DMS79 (cell line): ENCODE measurements at regions not wholly inside any gene's neighbourhood (a gene's known extent, or its start where the extent isn't known, plus 50 kb on each side); places are given as distances from the start of the nearest gene placed in this dataset.

ENCODE experiments used
- DNase-seq: peaks from one replicate; lab custom pipeline; 2025; lab: John Stamatoyannopoulos, UW

- no peak for DNase-seq
These were observed 160.4 kb upstream of the ECI2 start for GRCh38 chr6:4295783-4296155.

- no peak for DNase-seq
These were observed 159.8 kb upstream of the ECI2 start for GRCh38 chr6:4295058-4295782.

- no peak for DNase-seq
These were observed 159.3 kb upstream of the ECI2 start for GRCh38 chr6:4294636-4295035.

- DNase-seq = no peak
These were observed 156.4 kb upstream of the ECI2 start for GRCh38 chr6:4291453-4292403.

- DNase-seq = no peak
These were observed 154.5 kb upstream of the ECI2 start for GRCh38 chr6:4289770-4290320.

GRCh38 chr6:4287811-4288244 lies 152.5 kb upstream of the ECI2 start:
- no peak for DNase-seq

GRCh38 chr6:4287372-4287771 lies 152.0 kb upstream of the ECI2 start:
- no peak for DNase-seq

- DNase-seq = no peak
These were observed 147.6 kb upstream of the ECI2 start for GRCh38 chr6:4282926-4283325.

GRCh38 chr6:4281341-4282293 lies 146.2 kb upstream of the ECI2 start:
- peak; percentile 2 for DNase-seq

- peak; percentile 0 for DNase-seq
These were observed 145.3 kb upstream of the ECI2 start for GRCh38 chr6:4280707-4281106.

GRCh38 chr6:4280031-4280430 lies 144.7 kb upstream of the ECI2 start:
- DNase-seq = no peak

GRCh38 chr6:4274382-4275082 lies 139.2 kb upstream of the ECI2 start:
- no peak for DNase-seq

GRCh38 chr6:4272996-4273395 lies 137.6 kb upstream of the ECI2 start:
- DNase-seq = no peak

GRCh38 chr6:4271761-4272470 lies 136.5 kb upstream of the ECI2 start:
- no peak for DNase-seq

- DNase-seq = no peak
These were observed 135.4 kb upstream of the ECI2 start for GRCh38 chr6:4270776-4271175.

- DNase-seq = no peak
These were observed 134.6 kb upstream of the ECI2 start for GRCh38 chr6:4270001-4270400.

GRCh38 chr6:4268171-4268570 lies 132.8 kb upstream of the ECI2 start:
- no peak for DNase-seq

GRCh38 chr6:4265740-4266139 lies 130.4 kb upstream of the ECI2 start:
- no peak for DNase-seq

- DNase-seq = no peak
These were observed 129.2 kb upstream of the ECI2 start for GRCh38 chr6:4264601-4265000.

GRCh38 chr6:4264081-4264480 lies 128.7 kb upstream of the ECI2 start:
- DNase-seq = no peak
